OCI-LY3 (cell line): ENCODE measurements at regions not wholly inside any gene's neighbourhood (a gene's known extent, or its start where the extent isn't known, plus 50 kb on each side); places are given as distances from the start of the nearest gene placed in this dataset.

Experiments used
- CTCF ChIP-seq: fragments of 200-600, 300-600 bp; sonication (generic); IDR thresholded peaks from 2 replicates; pipeline ENCODE4 v1.5.1; 2014; ENCODE audit warnings: antibody characterized with exemption, low read length, low read depth
- EZH2phosphoT487 ChIP-seq: fragments of 200-600 bp; shearing (Covaris generic); IDR thresholded peaks from 2 replicates; pipeline ENCODE4 v1.6.1; 2018; ENCODE audit warnings: antibody characterized with exemption, mixed run types, low read depth

DNA sequence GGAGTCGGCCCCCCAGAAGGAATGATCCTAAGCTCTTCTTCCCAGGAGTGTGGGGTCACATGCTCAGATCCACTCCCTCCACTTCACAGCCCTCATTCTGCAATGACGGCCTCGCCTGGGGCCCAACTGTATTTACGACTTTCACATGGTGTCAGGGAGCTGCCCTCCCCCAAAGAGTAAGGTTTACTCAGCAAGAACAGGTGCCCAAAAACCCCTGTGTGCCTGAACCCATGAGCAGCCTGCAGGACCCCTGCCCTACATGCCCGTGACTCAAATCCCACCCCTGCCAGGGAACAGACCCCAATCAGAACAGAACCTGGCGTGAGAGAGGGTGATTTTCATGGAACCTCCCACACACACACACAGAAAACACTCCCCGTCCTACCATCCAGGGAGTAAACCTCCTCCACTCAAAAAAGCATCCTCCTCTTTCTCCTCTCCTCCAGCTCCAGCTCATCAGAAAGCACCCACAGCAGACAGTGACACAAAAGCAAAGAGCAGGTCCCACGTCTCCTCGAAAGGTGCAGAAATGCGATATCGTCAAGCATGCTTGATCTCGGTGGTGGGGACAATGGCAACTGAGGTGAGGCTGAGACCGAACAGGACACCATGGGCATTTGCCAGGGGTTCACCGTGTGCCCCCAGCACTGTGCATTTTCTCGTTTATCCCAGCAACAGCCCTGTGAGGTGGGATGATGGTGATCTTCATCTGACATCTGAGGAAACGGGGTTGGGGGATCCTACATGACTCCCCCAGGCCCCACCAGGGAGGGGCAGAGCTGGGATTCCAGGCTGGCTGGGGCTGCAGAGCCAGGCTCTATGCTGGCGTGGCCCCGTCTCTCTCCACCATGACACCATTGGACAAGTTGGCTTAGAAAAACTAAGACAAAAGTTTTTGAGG is 397.9 kb downstream of the NPHP4 start:
- TF ChIP-seq CTCF (no peak), EZH2phosphoT487 (no peak)
